ENCODE measurements at regions not wholly inside any gene's neighbourhood (a gene's known extent, or its start where the extent isn't known, plus 50 kb on each side); places are given as distances from the start of the nearest gene placed in this dataset.
A peak's percentile ranks its signal among the peaks of the same experiment; 100 is the strongest.

- no peak for DNase-seq (ENCODE audit: low spot score)
- Histone ChIP-seq H3K4me1 (ENCODE audit: insufficient read depth) (no peaks in the 10 kb centered on the region), H4K20me1 (ENCODE audit: insufficient read depth, poor library complexity, severe bottlenecking) (no peaks in the 10 kb centered on the region), H3K4me3 (no peak overlapping the region), H3K27me3 (no peaks in the 10 kb centered on the region), H3K79me2 (no peaks in the 10 kb centered on the region), H3K36me3 (replicated peaks; ENCODE audit: insufficient read depth, low read depth) (no peaks in the 10 kb centered on the region), H3K9me3 (ENCODE audit: low read depth) (no peaks in the 10 kb centered on the region), H3K4me2 (no peak overlapping the region), H3K27ac (no peak overlapping the region), H2AFZ (no peak overlapping the region), H3K9me2 (replicated peaks; ENCODE audit: insufficient read depth) (no peaks in the 10 kb centered on the region)
- peak; percentile 14 for TF ChIP-seq CTCF (IDR thresholded peaks at IDR 0.05; ENCODE audit: poor library complexity)
- TF ChIP-seq EZH2 (IDR thresholded peaks at IDR 0.05; ENCODE audit: borderline replicate concordance) = no peak
- WGBS (ENCODE audit: low lambda C conversion rate, missing lambda C conversion rate) = 58% methylated on average over 5 of the region's 5 CpGs
Measured at GRCh38 chr5:8394965-8395364, 526.0 kb downstream of the MTRR start.

- Histone ChIP-seq H4K20me1 (ENCODE audit: insufficient read depth, poor library complexity, severe bottlenecking) (no peaks in the 10 kb centered on the region), H3K9me3 (ENCODE audit: low read depth) (no peaks in the 10 kb centered on the region), H3K27me3 (no peaks in the 10 kb centered on the region), H3K79me2 (no peaks in the 10 kb centered on the region), H2AFZ (no peak overlapping the region), H3K4me1 (ENCODE audit: insufficient read depth) (no peaks in the 10 kb centered on the region), H3K4me2 (no peak overlapping the region), H3K4me3 (no peak overlapping the region), H3K27ac (no peak overlapping the region), H3K36me3 (replicated peaks; ENCODE audit: insufficient read depth, low read depth) (no peaks in the 10 kb centered on the region), H3K9me2 (replicated peaks; ENCODE audit: insufficient read depth) (no peaks in the 10 kb centered on the region)
- TF ChIP-seq EZH2phosphoT487 (IDR thresholded peaks at IDR 0.05; ENCODE audit: low read depth, severe bottlenecking, unreplicated experiment) = no peak
- no peak for TF ChIP-seq EZH2 (IDR thresholded peaks at IDR 0.05; ENCODE audit: borderline replicate concordance)
- no peak for TF ChIP-seq CTCF (IDR thresholded peaks at IDR 0.05; ENCODE audit: poor library complexity)
- no peak for DNase-seq (ENCODE audit: low spot score)
- 89% methylated on average over 1 of the region's 1 CpG for WGBS (ENCODE audit: low lambda C conversion rate, missing lambda C conversion rate)
Measured at GRCh38 chr5:8396246-8396645, 527.3 kb downstream of the MTRR start.

GRCh38 chr5:8396756-8397155 lies 527.8 kb downstream of the MTRR start:
- H3K4me1 ChIP-seq (ENCODE audit: insufficient read depth) = no peaks in the 10 kb centered on the region
- H2AFZ ChIP-seq = no peak overlapping the region
- no peaks in the 10 kb centered on the region for H3K79me2 ChIP-seq
- 86% methylated on average over 2 of the region's 2 CpGs for WGBS (ENCODE audit: low lambda C conversion rate, missing lambda C conversion rate)
- H4K20me1 ChIP-seq (ENCODE audit: insufficient read depth, poor library complexity, severe bottlenecking) = no peaks in the 10 kb centered on the region
- no peak overlapping the region for H3K27ac ChIP-seq
- no peak overlapping the region for H3K4me3 ChIP-seq
- no peaks in the 10 kb centered on the region for H3K9me2 ChIP-seq (replicated peaks; ENCODE audit: insufficient read depth)
- no peak overlapping the region for H3K4me2 ChIP-seq
- H3K27me3 ChIP-seq = no peaks in the 10 kb centered on the region
- no peak for DNase-seq (ENCODE audit: low spot score)
- no peaks in the 10 kb centered on the region for H3K36me3 ChIP-seq (replicated peaks; ENCODE audit: insufficient read depth, low read depth)
- no peaks in the 10 kb centered on the region for H3K9me3 ChIP-seq (ENCODE audit: low read depth)
- no peak for TF ChIP-seq CTCF (IDR thresholded peaks at IDR 0.05; ENCODE audit: poor library complexity)
- no peak for TF ChIP-seq EZH2 (IDR thresholded peaks at IDR 0.05; ENCODE audit: borderline replicate concordance)
- TF ChIP-seq EZH2phosphoT487 (IDR thresholded peaks at IDR 0.05; ENCODE audit: low read depth, severe bottlenecking, unreplicated experiment) = no peak

- TF ChIP-seq CTCF (IDR thresholded peaks at IDR 0.05; ENCODE audit: poor library complexity) (no peak), EZH2phosphoT487 (IDR thresholded peaks at IDR 0.05; ENCODE audit: low read depth, severe bottlenecking, unreplicated experiment) (no peak), EZH2 (IDR thresholded peaks at IDR 0.05; ENCODE audit: borderline replicate concordance) (no peak)
- no peaks in the 10 kb centered on the region for H3K9me2 ChIP-seq (replicated peaks; ENCODE audit: insufficient read depth)
- H3K79me2 ChIP-seq = no peaks in the 10 kb centered on the region
- H3K4me1 ChIP-seq (ENCODE audit: insufficient read depth) = no peaks in the 10 kb centered on the region
- 75% methylated on average over 4 of the region's 4 CpGs for WGBS (ENCODE audit: low lambda C conversion rate, missing lambda C conversion rate)
- no peak overlapping the region for H2AFZ ChIP-seq
- no peaks in the 10 kb centered on the region for H4K20me1 ChIP-seq (ENCODE audit: insufficient read depth, poor library complexity, severe bottlenecking)
- no peaks in the 10 kb centered on the region for H3K27me3 ChIP-seq
- no peak overlapping the region for H3K4me2 ChIP-seq
- no peaks in the 10 kb centered on the region for H3K36me3 ChIP-seq (replicated peaks; ENCODE audit: insufficient read depth, low read depth)
- no peaks in the 10 kb centered on the region for H3K9me3 ChIP-seq (ENCODE audit: low read depth)
- no peak overlapping the region for H3K4me3 ChIP-seq
- H3K27ac ChIP-seq = no peak overlapping the region
- DNase-seq (ENCODE audit: low spot score) = no peak
Measured at GRCh38 chr5:8399471-8399870, 530.5 kb downstream of the MTRR start.
